H1 (cell line): ENCODE measurements at regions not wholly inside any gene's neighbourhood (a gene's known extent, or its start where the extent isn't known, plus 50 kb on each side); places are given as distances from the start of the nearest gene placed in this dataset.

Experiments
- CTCF ChIA-PET: fragments of 300-600 bp; sonication (Branson Sonifier 250); formaldehyde crosslinking; loops from one replicate; lab custom pipeline; 2021; ENCODE audit not compliant: partially characterized antibody; lab: Charles Lee
- POLR2A ChIA-PET: fragments of 300-600 bp; sonication (Branson Sonifier 250); formaldehyde crosslinking; loops from one replicate; lab custom pipeline; 2021; ENCODE audit warnings: inconsistent platforms; ENCODE audit not compliant: partially characterized antibody; lab: Charles Lee
- DNase-seq, 2 experiments: peaks; one replicate each; pipeline versions ENCODE4 v3.0.0 to v3.0.0-alpha.2; 2010 to 2022; ENCODE audit warnings: low spot score in 2 of 2, low read depth in 1 of 2, mixed read lengths in 1 of 2
- FAIRE-seq: peaks from 2 replicates; lab custom pipeline; 2011; peaks lifted over from hg19 to GRCh38; lab: Jason Lieb, UNC
- H2AFZ ChIP-seq: 2 replicates; pipeline ENCODE4 v1.8.1; 2012; ENCODE audit warnings: low read length, inconsistent platforms
- H2AK5ac ChIP-seq: 2 replicates; pipeline ENCODE4 v1.6.1; 2013; ENCODE audit warnings: low read depth, low read length
- H2BK120ac ChIP-seq: replicated peaks from 2 replicates; pipeline ENCODE3; 2013; ENCODE audit warnings: low read depth, low read length, inconsistent platforms
- H2BK12ac ChIP-seq: 2 replicates; pipeline ENCODE4 v1.6.1; 2013; ENCODE audit warnings: low read depth, low read length
- H2BK15ac ChIP-seq: 2 replicates; pipeline ENCODE4 v1.6.1; 2013; ENCODE audit warnings: low read length
- H2BK20ac ChIP-seq: 2 replicates; pipeline ENCODE4 v1.6.1; 2013; ENCODE audit warnings: low read length
- H2BK5ac ChIP-seq: 2 replicates; pipeline ENCODE4 v1.6.1; 2013; ENCODE audit warnings: low read depth, low read length
- H3K14ac ChIP-seq: 2 replicates; pipeline ENCODE4 v1.6.1; 2013; ENCODE audit warnings: inconsistent platforms; ENCODE audit not compliant: insufficient read length
- H3K18ac ChIP-seq: 2 replicates; pipeline ENCODE4 v1.6.1; 2013; ENCODE audit warnings: low read length; ENCODE audit errors: extremely low read depth
- H3K23ac ChIP-seq: 2 replicates; pipeline ENCODE4 v1.6.1; 2013; ENCODE audit warnings: inconsistent platforms; ENCODE audit not compliant: insufficient read length
- H3K23me2 ChIP-seq: 2 replicates; pipeline ENCODE4 v1.6.1; 2013; ENCODE audit warnings: low read depth, low read length
- H3K27ac ChIP-seq: 2 replicates; pipeline ENCODE4 v1.6.1; 2011; ENCODE audit warnings: low read depth, low read length, inconsistent platforms
- H3K27me3 ChIP-seq, 4 experiments: replicated peaks in 1 of 4; 1 replicate in 1 of 4; 2 replicates in 3 of 4; pipeline versions ENCODE4 v1.6.1 to v1.8.1; 2011 to 2013; ENCODE audit warnings: low read length in 3 of 4, mild to moderate bottlenecking in 3 of 4, inconsistent platforms in 2 of 4, mixed read lengths in 2 of 4, moderate library complexity in 1 of 4; ENCODE audit not compliant: control insufficient read depth in 3 of 4, insufficient read depth in 3 of 4; ENCODE audit errors: extremely low read depth in 1 of 4
- H3K36me3 ChIP-seq, 4 experiments: 2 replicates each; pipeline versions ENCODE4 v1.6.1 to v1.8.1; 2011 to 2013; ENCODE audit warnings: mild to moderate bottlenecking in 4 of 4, low read length in 3 of 4, moderate library complexity in 2 of 4, control low read depth in 1 of 4, inconsistent platforms in 1 of 4; ENCODE audit not compliant: insufficient read depth in 4 of 4, control insufficient read depth in 2 of 4
- H3K4ac ChIP-seq: replicated peaks from 2 replicates; pipeline ENCODE3; 2013; ENCODE audit warnings: low read length, low read depth, mixed read lengths, inconsistent platforms; ENCODE audit not compliant: insufficient read length
- H3K4me1 ChIP-seq, 4 experiments: replicated peaks in 1 of 4; 1 replicate in 1 of 4; 2 replicates in 3 of 4; pipeline versions ENCODE4 v1.6.1 to v1.8.1; 2011 to 2013; ENCODE audit warnings: low read length in 3 of 4, inconsistent platforms in 2 of 4, mixed read lengths in 1 of 4; ENCODE audit not compliant: insufficient read depth in 4 of 4, control insufficient read depth in 3 of 4
- H3K4me2 ChIP-seq, 2 experiments: 2 replicates each; pipeline versions ENCODE4 v1.6.1 to v1.8.1; 2011 to 2013; ENCODE audit warnings: low read depth in 2 of 2, low read length in 2 of 2, control low read depth in 1 of 2, inconsistent platforms in 1 of 2, mild to moderate bottlenecking in 1 of 2; ENCODE audit not compliant: insufficient read depth in 1 of 2
- H3K4me3 ChIP-seq, 4 experiments: fragments of 200-600, 300-600 bp in 1 of 4; sonication (generic), shearing (Covaris generic), sonication (Bioruptor Twin) in 1 of 4; 2 replicates each; pipeline versions ENCODE4 v1.5.1 to v1.8.1; 2011 to 2016; ENCODE audit warnings: low read length in 4 of 4, low read depth in 3 of 4, control low read depth in 2 of 4, inconsistent platforms in 2 of 4, mild to moderate bottlenecking in 2 of 4, mixed read lengths in 1 of 4, moderate library complexity in 1 of 4; ENCODE audit not compliant: insufficient read depth in 2 of 4; ENCODE audit errors: extremely low read depth in 1 of 4
- H3K56ac ChIP-seq: replicated peaks from 2 replicates; pipeline ENCODE3; 2013; ENCODE audit warnings: low read depth, mild to moderate bottlenecking, mixed read lengths, low read length, inconsistent platforms; ENCODE audit not compliant: insufficient read length
- H3K79me1 ChIP-seq: 2 replicates; pipeline ENCODE4 v1.6.1; 2013; ENCODE audit warnings: low read depth, low read length, control low read depth
- H3K79me2 ChIP-seq, 2 experiments: 2 replicates each; pipeline versions ENCODE4 v1.6.1 to v1.8.1; 2012 to 2013; ENCODE audit warnings: low read length in 2 of 2, mild to moderate bottlenecking in 2 of 2, inconsistent platforms in 1 of 2; ENCODE audit not compliant: insufficient read depth in 2 of 2, control insufficient read depth in 1 of 2
- H3K9ac ChIP-seq, 4 experiments: replicated peaks in 1 of 4; 1 replicate in 1 of 4; 2 replicates in 3 of 4; pipeline versions ENCODE4 v1.6.1 to v1.8.1; 2011 to 2013; ENCODE audit warnings: low read depth in 3 of 4, low read length in 3 of 4, control low read depth in 2 of 4, mild to moderate bottlenecking in 2 of 4, moderate library complexity in 2 of 4, inconsistent platforms in 1 of 4; ENCODE audit errors: extremely low read depth in 1 of 4
- H3K9me3 ChIP-seq, 2 experiments: 2 replicates each; pipeline versions ENCODE4 v1.6.1 to v1.8.1; 2012 to 2013; ENCODE audit warnings: mild to moderate bottlenecking in 2 of 2, moderate library complexity in 2 of 2, control low read depth in 1 of 2, inconsistent platforms in 1 of 2, low read depth in 1 of 2, low read length in 1 of 2, mixed read lengths in 1 of 2; ENCODE audit not compliant: insufficient read depth in 2 of 2
- H4K20me1 ChIP-seq, 2 experiments: replicated peaks in 1 of 2; 2 replicates each; pipeline versions ENCODE3 to v1.8.1; 2011 to 2013; ENCODE audit warnings: inconsistent platforms in 2 of 2, low read length in 2 of 2, mild to moderate bottlenecking in 1 of 2; ENCODE audit not compliant: insufficient read depth in 2 of 2, control insufficient read depth in 1 of 2
- H4K5ac ChIP-seq: 2 replicates; pipeline ENCODE4 v1.6.1; 2013; ENCODE audit warnings: low read length, low read depth, mixed read lengths, inconsistent platforms; ENCODE audit not compliant: insufficient read length
- H4K8ac ChIP-seq: 2 replicates; pipeline ENCODE4 v1.8.0; 2013; ENCODE audit warnings: mild to moderate bottlenecking, moderate library complexity, low read length, inconsistent platforms; ENCODE audit not compliant: insufficient read depth; ENCODE audit errors: extremely low read depth
- H4K91ac ChIP-seq: replicated peaks from 2 replicates; pipeline ENCODE3; 2013; ENCODE audit warnings: low read length, mixed read lengths, inconsistent platforms; ENCODE audit not compliant: insufficient read length
- ASH2L ChIP-seq: fragments of 200-600, 300-600 bp; sonication (generic); IDR thresholded peaks from one replicate; pipeline ENCODE4 v1.7.1; 2017; ENCODE audit warnings: low read length
- ATF3 ChIP-seq: IDR thresholded peaks from 2 replicates; pipeline ENCODE4 v1.6.1; 2011; ENCODE audit warnings: low read depth, mild to moderate bottlenecking, low read length; ENCODE audit not compliant: insufficient read depth
- BRCA1 ChIP-seq: IDR thresholded peaks from 2 replicates; pipeline ENCODE4 v1.6.1; 2012; ENCODE audit warnings: low read depth, low read length, improper control_type of control experiment
- CBX5 ChIP-seq: fragments of 300-800, 300-1000 bp; sonication (generic); IDR thresholded peaks from 2 replicates; pipeline ENCODE4 v1.7.1; 2016; ENCODE audit warnings: antibody characterized with exemption, low read length, low read depth
- CEBPB ChIP-seq: IDR thresholded peaks from 2 replicates; pipeline ENCODE4 v1.6.1; 2012; ENCODE audit warnings: low read depth, low read length
- E2F6 ChIP-seq: IDR thresholded peaks from 2 replicates; pipeline ENCODE4 v1.6.1; 2012; ENCODE audit warnings: inconsistent platforms
- EZH2 ChIP-seq: fragments of 200-600 bp; sonication (generic); IDR thresholded peaks from 2 replicates; pipeline ENCODE4 v1.7.1; 2012; ENCODE audit warnings: low read depth, mild to moderate bottlenecking, moderate library complexity, low read length, inconsistent platforms; ENCODE audit not compliant: severe bottlenecking
- HDAC2 ChIP-seq, 2 experiments: fragments of 300-600 bp in 1 of 2; sonication (generic) in 1 of 2; IDR thresholded peaks; 2 replicates each; pipeline ENCODE4 v1.6.1; 2011 to 2012; ENCODE audit warnings: low read depth in 2 of 2, low read length in 2 of 2, mild to moderate bottlenecking in 2 of 2, moderate library complexity in 2 of 2, borderline replicate concordance in 1 of 2, inconsistent platforms in 1 of 2
- JUN ChIP-seq: IDR thresholded peaks from 2 replicates; pipeline ENCODE4 v1.6.1; 2011; ENCODE audit warnings: low read depth, mild to moderate bottlenecking, improper control_type of control experiment, low read length
- POLR2A ChIP-seq, 2 experiments: IDR thresholded peaks; 1 replicate in 1 of 2; 2 replicates in 1 of 2; pipeline ENCODE4 v1.6.1; 2011; ENCODE audit warnings: low read depth in 2 of 2, low read length in 2 of 2, mild to moderate bottlenecking in 2 of 2; ENCODE audit errors: control extremely low read depth in 1 of 2
- SP2 ChIP-seq: IDR thresholded peaks from 2 replicates; pipeline ENCODE4 v1.6.1; 2012; ENCODE audit warnings: mild to moderate bottlenecking, low read length, inconsistent platforms
- WGBS, 2 experiments: shearing (Covaris generic) in 1 of 2; methylation state at CpG; one replicate each; pipeline versions ENCODE4 v1.1.6 to v1.1.7; 2013 to 2015; ENCODE audit warnings: low lambda C conversion rate in 2 of 2, mixed read lengths in 2 of 2, inconsistent platforms in 1 of 2, low coverage in 1 of 2, missing lambda C conversion rate in 1 of 2; ENCODE audit not compliant: insufficient replicate concordance in 2 of 2, insufficient coverage in 1 of 2, insufficient read length in 1 of 2; ENCODE audit errors: extremely low coverage in 1 of 2, missing lambda C conversion rate in 1 of 2; 5-methylcytosine and 5-hydroxymethylcytosine counted together

GRCh38 chr2:48089644-48090043 is 183.3 kb upstream of the FBXO11 start:
- Histone ChIP-seq H3K56ac (no peak overlapping the region), H4K91ac (no peak overlapping the region), H3K23ac (no peak overlapping the region), H2AK5ac (no peak overlapping the region), H3K9me3 (peaks cover 23 to 28% of the 10 kb centered on the region in 2 experiments), H3K27ac (no peak overlapping the region), H2BK15ac (no peak overlapping the region), H3K18ac (no peak overlapping the region), H2BK20ac (no peak overlapping the region), H3K23me2 (no peaks in the 10 kb centered on the region), H2BK12ac (no peak overlapping the region), H3K27me3 (peaks cover 0 to 1% (median 0%) of the 10 kb centered on the region in 4 experiments; a peak in 1 of 7 replicates), H3K14ac (no peak overlapping the region), H3K4ac (no peak overlapping the region), H3K4me2 (no peak overlapping the region), H3K4me3 (no peak overlapping the region), H2BK5ac (no peak overlapping the region), H3K79me2 (no peaks in the 10 kb centered on the region), H4K8ac (no peak overlapping the region)
- 92% methylated on average over 1 of the region's 1 CpG; no CpG with 5 or more reads in 1 of the 2 experiments for WGBS, 2 experiments
- POLR2A ChIA-PET, result no interaction called here
- FAIRE-seq (no peak), DNase-seq (no peak)
- CTCF ChIA-PET, result interaction anchor here (0.6 to 1.3 kb wide), 4 partner anchors 8 to 330 kb away, joined by 3 to 5 read pairs (median 4); no protein-coding TSS in a partner anchor
- TF ChIP-seq EZH2 (no peak), HDAC2 (IDR thresholded peaks at IDR 0.05; ENCODE audit: borderline replicate concordance in 1 of 2, low read depth in 2 of 2, low read length in 2 of 2) (no peak), JUN (no peak), ASH2L (no peak), ATF3 (no peak), POLR2A (IDR thresholded peaks at IDR 0.05; ENCODE audit: control extremely low read depth in 1 of 2, low read depth in 2 of 2, low read length in 2 of 2) (no peak), CEBPB (no peak), CBX5 (no peak), BRCA1 (no peak), E2F6 (no peak), SP2 (no peak)
- TF ChIP-seq, all 59 proteins: peak for 0
- Histone ChIP-seq H3K36me3 (peaks cover 0 to 23% (median 9%) of the 10 kb centered on the region in 4 experiments; a peak in 4 of 8 replicates), H3K79me1 (no peaks in the 10 kb centered on the region), H4K20me1 (no peaks in the 10 kb centered on the region), H4K5ac (no peak overlapping the region), H2BK120ac (no peak overlapping the region), H2AFZ (no peak overlapping the region), H3K9ac (no peak overlapping the region), H3K4me1 (no peaks in the 10 kb centered on the region)
